ENCODE measurements at regions not wholly inside any gene's neighbourhood (a gene's known extent, or its start where the extent isn't known, plus 50 kb on each side); places are given as distances from the start of the nearest gene placed in this dataset.

GRCh38 chr11:112651386-112651785, 309.8 kb upstream of the NCAM1 start:
- TF ChIP-seq, protein P1, sequence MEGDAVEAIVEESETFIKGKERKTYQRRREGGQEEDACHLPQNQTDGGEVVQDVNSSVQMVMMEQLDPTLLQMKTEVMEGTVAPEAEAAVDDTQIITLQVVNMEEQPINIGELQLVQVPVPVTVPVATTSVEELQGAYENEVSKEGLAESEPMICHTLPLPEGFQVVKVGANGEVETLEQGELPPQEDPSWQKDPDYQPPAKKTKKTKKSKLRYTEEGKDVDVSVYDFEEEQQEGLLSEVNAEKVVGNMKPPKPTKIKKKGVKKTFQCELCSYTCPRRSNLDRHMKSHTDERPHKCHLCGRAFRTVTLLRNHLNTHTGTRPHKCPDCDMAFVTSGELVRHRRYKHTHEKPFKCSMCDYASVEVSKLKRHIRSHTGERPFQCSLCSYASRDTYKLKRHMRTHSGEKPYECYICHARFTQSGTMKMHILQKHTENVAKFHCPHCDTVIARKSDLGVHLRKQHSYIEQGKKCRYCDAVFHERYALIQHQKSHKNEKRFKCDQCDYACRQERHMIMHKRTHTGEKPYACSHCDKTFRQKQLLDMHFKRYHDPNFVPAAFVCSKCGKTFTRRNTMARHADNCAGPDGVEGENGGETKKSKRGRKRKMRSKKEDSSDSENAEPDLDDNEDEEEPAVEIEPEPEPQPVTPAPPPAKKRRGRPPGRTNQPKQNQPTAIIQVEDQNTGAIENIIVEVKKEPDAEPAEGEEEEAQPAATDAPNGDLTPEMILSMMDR (IDR thresholded peaks at IDR 0.05; ENCODE audit: low read depth, low read length, poor library complexity, severe bottlenecking) = no peak
- TF ChIP-seq EZH2phosphoT487 (IDR thresholded peaks at IDR 0.05; ENCODE audit: borderline replicate concordance, low read length) = no peak

All from DOHH2 (cell line).